A549 (cell line): ENCODE measurements at regions not wholly inside any gene's neighbourhood (a gene's known extent, or its start where the extent isn't known, plus 50 kb on each side); places are given as distances from the start of the nearest gene placed in this dataset.

Experiments used
- ATAC-seq, 2 experiments: fragments of 200-7000 bp in 1 of 2; fragments of >200 bp in 1 of 2; cut with Nextera tagmentation in 1 of 2; cut with Tn5 transposase in 1 of 2; 3 replicates each; pipeline versions ENCODE4 v1.8.0 to v1.9.1; 2018 to 2020; ENCODE audit warnings: mild to moderate bottlenecking in 1 of 2, moderate library complexity in 1 of 2
- CTCF ChIA-PET: fragments of 300-600 bp; sonication (Branson Sonifier 250); formaldehyde crosslinking; extraction: SDS; loops from one replicate; lab custom pipeline; 2021; ENCODE audit warnings: antibody characterized with exemption, inconsistent platforms; lab: Yijun Ruan, JAX
- POLR2A ChIA-PET: fragments of 350-600 bp; formaldehyde crosslinking; extraction: SDS; loops from one replicate; lab custom pipeline; 2021; ENCODE audit warnings: antibody characterized with exemption, inconsistent platforms; lab: Yijun Ruan, JAX
- DNase-seq, 2 experiments: peaks; one replicate each; pipeline versions ENCODE4 v3.0.0 to v3.0.0-alpha.2; 2011 to 2016; ENCODE audit warnings: low read depth in 1 of 2, low spot score in 1 of 2
- FAIRE-seq: peaks from 2 replicates; lab custom pipeline; 2011; peaks lifted over from hg19 to GRCh38; lab: Jason Lieb, UNC
- H3K27ac ChIP-seq, 2 experiments: fragments of >200 bp; sonication (Bioruptor Twin); formaldehyde crosslinking; 3 replicates each; pipeline ENCODE4 v1.5.1; 2016 to 2017
- H3K4me1 ChIP-seq: fragments of >200 bp; sonication (Bioruptor Twin); formaldehyde crosslinking; 3 replicates; pipeline ENCODE4 v1.6.1; 2016
- H3K4me2 ChIP-seq: fragments of >200 bp; sonication (Bioruptor Twin); formaldehyde crosslinking; 3 replicates; pipeline ENCODE4 v1.6.1; 2016
- H3K4me3 ChIP-seq: fragments of >200 bp; sonication (Bioruptor Twin); formaldehyde crosslinking; 3 replicates; pipeline ENCODE4 v1.5.1; 2016
- H3K9me3 ChIP-seq: fragments of >200 bp; sonication (Bioruptor Twin); formaldehyde crosslinking; 3 replicates; pipeline ENCODE4 v1.6.1; 2016
- BCL3 ChIP-seq: fragments of >200 bp; sonication (Bioruptor Twin); formaldehyde crosslinking; IDR thresholded peaks from 3 replicates; pipeline ENCODE4 v1.6.1; 2016
- BHLHE40 ChIP-seq: IDR thresholded peaks from 2 replicates; pipeline ENCODE4 v1.6.1; 2012; ENCODE audit warnings: low read depth, low read length, inconsistent platforms
- CBX2 ChIP-seq: fragments of 200-600 bp; sonication (generic); IDR thresholded peaks from 2 replicates; pipeline ENCODE4 v1.6.1; 2016; ENCODE audit warnings: low read depth, mild to moderate bottlenecking, borderline replicate concordance
- CBX8 ChIP-seq: fragments of 200-600 bp; sonication (generic); IDR thresholded peaks from 2 replicates; pipeline ENCODE4 v1.6.1; 2016
- CEBPB ChIP-seq, 2 experiments: fragments of >200 bp in 1 of 2; sonication (Bioruptor Twin) in 1 of 2; formaldehyde crosslinking in 1 of 2; IDR thresholded peaks; 2 replicates each; pipeline ENCODE4 v1.6.1; 2012 to 2016
- CHD2 ChIP-seq: fragments of 150-350 bp; IDR thresholded peaks from 2 replicates; pipeline ENCODE4 v1.6.1; 2014; ENCODE audit warnings: low read length; ENCODE audit not compliant: partially characterized antibody
- CHD4 ChIP-seq: fragments of 200-600 bp; sonication (generic); IDR thresholded peaks from 2 replicates; pipeline ENCODE4 v1.6.1; 2016; ENCODE audit warnings: antibody characterized with exemption, mild to moderate bottlenecking, borderline replicate concordance
- E2F6 ChIP-seq: IDR thresholded peaks from 2 replicates; pipeline ENCODE4 v1.6.1; 2012; ENCODE audit warnings: low read depth, borderline replicate concordance
- ELK1 ChIP-seq: fragments of 150-350 bp; IDR thresholded peaks from 2 replicates; pipeline ENCODE4 v1.6.1; 2014; ENCODE audit warnings: low read depth, mild to moderate bottlenecking, low read length
- FOSB ChIP-seq: fragments of 250-450 bp; sonication (Bioruptor Pico); IDR thresholded peaks from 2 replicates; pipeline ENCODE4 v1.5.0; 2020; ENCODE audit warnings: mild to moderate bottlenecking, moderate library complexity
- FOXS1 ChIP-seq: fragments of 250-450 bp; sonication (Bioruptor Pico); IDR thresholded peaks from 2 replicates; pipeline ENCODE4 v1.5.0; 2020; ENCODE audit warnings: mild to moderate bottlenecking, moderate library complexity
- HES2 ChIP-seq: fragments of >200 bp; sonication (Bioruptor Twin); formaldehyde crosslinking; IDR thresholded peaks from 2 replicates; pipeline ENCODE4 v1.6.1; 2016
- HMGXB4 ChIP-seq: fragments of 250-450 bp; sonication (Bioruptor Pico); IDR thresholded peaks from 2 replicates; pipeline ENCODE4 v1.5.0; 2021; ENCODE audit warnings: mild to moderate bottlenecking, moderate library complexity, borderline replicate concordance
- HOXB13 ChIP-seq: fragments of 250-450 bp; sonication (Bioruptor Pico); IDR thresholded peaks from 2 replicates; pipeline ENCODE4 v1.5.0; 2020; ENCODE audit warnings: low read depth, mild to moderate bottlenecking, moderate library complexity
- JUN ChIP-seq, 2 experiments: fragments of >200 bp; sonication (Bioruptor Twin); formaldehyde crosslinking; IDR thresholded peaks; 2 replicates in 1 of 2; 3 replicates in 1 of 2; pipeline ENCODE4 v1.6.1; 2016 to 2017
- MAZ ChIP-seq: fragments of 150-350 bp; IDR thresholded peaks from 2 replicates; pipeline ENCODE4 v1.6.1; 2014; ENCODE audit warnings: antibody characterized with exemption, low read depth, low read length, borderline replicate concordance
- NFE2L2 ChIP-seq: fragments of 150-350 bp; conservative IDR thresholded peaks from 2 replicates; pipeline ENCODE4 v1.6.1; 2014; ENCODE audit warnings: low read length
- PHF8 ChIP-seq: fragments of 200-600 bp; sonication (generic); IDR thresholded peaks from 2 replicates; pipeline ENCODE4 v1.6.1; 2016; ENCODE audit warnings: low read depth, mild to moderate bottlenecking, antibody characterized with exemption, moderate library complexity, borderline replicate concordance
- RARB ChIP-seq: fragments of 250-450 bp; sonication (Bioruptor Pico); IDR thresholded peaks from 2 replicates; pipeline ENCODE4 v1.8.0; 2021; ENCODE audit warnings: mild to moderate bottlenecking, moderate library complexity
- REST ChIP-seq: fragments of 200-600 bp; sonication (generic); IDR thresholded peaks from 2 replicates; pipeline ENCODE4 v1.6.1; 2016; ENCODE audit warnings: antibody characterized with exemption, mild to moderate bottlenecking, moderate library complexity
- RNF2 ChIP-seq: fragments of 200-600 bp; sonication (generic); IDR thresholded peaks from 2 replicates; pipeline ENCODE4 v1.6.1; 2016; ENCODE audit warnings: low read depth, mild to moderate bottlenecking, antibody characterized with exemption, moderate library complexity, borderline replicate concordance
- TFCP2L1 ChIP-seq: fragments of 250-450 bp; sonication (Bioruptor Pico); IDR thresholded peaks from 2 replicates; pipeline ENCODE4 v1.5.0; 2021; ENCODE audit warnings: mild to moderate bottlenecking
- USF2 ChIP-seq: fragments of 450-650 bp; IDR thresholded peaks from 2 replicates; pipeline ENCODE4 v1.6.1; 2014; ENCODE audit warnings: antibody characterized with exemption
- ZNF302 ChIP-seq: fragments of 250-450 bp; sonication (Bioruptor Pico); IDR thresholded peaks from 2 replicates; pipeline ENCODE4 v1.9.0; 2021; ENCODE audit warnings: inconsistent platforms, mild to moderate bottlenecking, moderate library complexity
- ZSCAN20 ChIP-seq: fragments of 250-450 bp; sonication (Bioruptor Pico); IDR thresholded peaks from 2 replicates; pipeline ENCODE4 v1.8.0; 2022; ENCODE audit warnings: mild to moderate bottlenecking, moderate library complexity
- WGBS: methylation state at CpG from one replicate; pipeline ENCODE4 v1.1.6; 2017; ENCODE audit errors: missing lambda C conversion rate; 5-methylcytosine and 5-hydroxymethylcytosine counted together

- Histone ChIP-seq H3K27ac (peak overlapping the region; percentile 91 to 97; a peak in 5 of 6 replicates), H3K9me3 (peaks cover 15% of the 10 kb centered on the region; the same call in 1 of the 3 replicates), H3K4me3 (no peak overlapping the region), H3K4me2 (peak overlapping the region; percentile 69; the same call in 2 of the 3 replicates), H3K4me1 (peaks cover 53% of the 10 kb centered on the region)
- CTCF ChIA-PET: interaction anchor here (1.3 kb wide), 1 partner anchor 302 kb away, joined by 3 read pairs; no protein-coding TSS in a partner anchor
- 71% methylated on average over 1 of the region's 1 CpG for WGBS
- ATAC-seq (no peak), FAIRE-seq (no peak), DNase-seq (no peak)
- POLR2A ChIA-PET: no interaction called here
- TF ChIP-seq HES2 (no peak), CEBPB (IDR thresholded peaks at IDR 0.05) (peak in 1 of 2 experiments; percentile 84; a peak in 3 of 4 replicates)
- TF ChIP-seq, all 56 proteins: peak for 1
These were observed 268.4 kb downstream of the PLK2 start for GRCh38 chr5:58191443-58191842.

- peak; percentile 100 for FAIRE-seq
- POLR2A ChIA-PET: interaction anchor here (0.6 to 3.8 kb wide), 11 partner anchors 55 to 689 kb away, joined by 3 to 58 read pairs (median 5); partner anchors contain the start of gene PLK2
- no peak for TF ChIP-seq HOXB13 (CRISPR knock-in tag)
- no peak for TF ChIP-seq CHD4
- no peak for TF ChIP-seq HMGXB4 (CRISPR knock-in tag)
- no peak; the same call in 1 of the 2 replicates for TF ChIP-seq ZSCAN20
- TF ChIP-seq CBX2: no peak
- no peak for TF ChIP-seq CHD2
- TF ChIP-seq E2F6: no peak
- no peak for TF ChIP-seq REST
- no peak for TF ChIP-seq TFCP2L1 (CRISPR knock-in tag)
- TF ChIP-seq FOSB (CRISPR knock-in tag): no peak
- peak; percentile 95 to 97 for TF ChIP-seq JUN (IDR thresholded peaks at IDR 0.05)
- no peak; the same call in 1 of the 2 replicates for TF ChIP-seq FOXS1
- TF ChIP-seq RARB: peak; percentile 92
- TF ChIP-seq MAZ: no peak
- TF ChIP-seq HES2: peak; percentile 78
- TF ChIP-seq NFE2L2: peak; percentile 79
- no peak for TF ChIP-seq ELK1
- no peak for TF ChIP-seq RNF2
- TF ChIP-seq CBX8: no peak
- 0 out of 2 replicates have a peak, but pooled peaks have one; percentile 13 for TF ChIP-seq BHLHE40
- peak; percentile 96 for TF ChIP-seq BCL3
- TF ChIP-seq PHF8: no peak
- TF ChIP-seq ZNF302 (CRISPR knock-in tag): no peak
- TF ChIP-seq USF2: no peak
These were observed 271.6 kb downstream of the PLK2 start for GRCh38 chr5:58188262-58188651.

More at GRCh38 chr5:58188262-58188651, 271.6 kb downstream of the PLK2 start:
- peaks cover 85% of the 10 kb centered on the region for H3K4me1 ChIP-seq
- peak overlapping the region; percentile 69 for H3K4me2 ChIP-seq
- 2% methylated on average over 4 of the region's 4 CpGs for WGBS
- ATAC-seq (peak; percentile 96), DNase-seq (peak; percentile 73 to 98)
- peak overlapping the region; percentile 91 to 97 for H3K27ac ChIP-seq
- no peak overlapping the region for H3K4me3 ChIP-seq
- no peaks in the 10 kb centered on the region for H3K9me3 ChIP-seq
- CTCF ChIA-PET: interaction anchor here (0.7 to 2.9 kb wide), 20 partner anchors 13 to 885 kb away, joined by 3 to 25 read pairs (median 5); partner anchors contain the start of gene PLK2
